CD4-positive, alpha-beta memory T cell (primary cell): ENCODE measurements at regions not wholly inside any gene's neighbourhood (a gene's known extent, or its start where the extent isn't known, plus 50 kb on each side); places are given as distances from the start of the nearest gene placed in this dataset.

Source experiments
- CTCF ChIA-PET: fragments of 350-600 bp; sonication (Branson Sonifier 250); formaldehyde crosslinking; loops from one replicate; lab custom pipeline; 2021; ENCODE audit warnings: inconsistent platforms; ENCODE audit not compliant: partially characterized antibody; lab: Charles Lee
- POLR2A ChIA-PET: fragments of 350-600 bp; sonication (Branson Sonifier 250); formaldehyde crosslinking; loops from one replicate; lab custom pipeline; 2021; ENCODE audit not compliant: partially characterized antibody; lab: Charles Lee
- DNase-seq, 5 donors: peaks; one replicate each; pipeline versions ENCODE4 v3.0.0 to v3.0.0-alpha.2; 2020 to 2022; ENCODE audit warnings: mixed read lengths in 1 of 5
- H3K27ac ChIP-seq: one replicate; pipeline ENCODE4 v1.7.0; 2013; ENCODE audit warnings: low read depth, low read length
- H3K27me3 ChIP-seq: 2 replicates; pipeline ENCODE4 v1.7.0; 2013; ENCODE audit warnings: mild to moderate bottlenecking, low read length, moderate library complexity; ENCODE audit not compliant: insufficient read depth
- H3K36me3 ChIP-seq: 2 replicates; pipeline ENCODE4 v1.7.0; 2013; ENCODE audit warnings: mild to moderate bottlenecking, low read length, moderate library complexity; ENCODE audit not compliant: insufficient read depth
- H3K4me1 ChIP-seq: 2 replicates; pipeline ENCODE4 v1.7.0; 2013; ENCODE audit warnings: mild to moderate bottlenecking, low read length, moderate library complexity; ENCODE audit not compliant: insufficient read depth
- H3K4me3 ChIP-seq, 2 donors: one replicate each; pipeline ENCODE4 v1.7.0; 2013; ENCODE audit warnings: low read length in 2 of 2, mild to moderate bottlenecking in 1 of 2
- H3K9me3 ChIP-seq, 2 donors: one replicate each; pipeline ENCODE4 v1.7.0; 2013; ENCODE audit warnings: low read length in 2 of 2, control low read depth in 1 of 2; ENCODE audit not compliant: control insufficient read depth in 1 of 2
- H3K27ac Mint-ChIP-seq, 7 donors: one replicate each; pipeline ENCODE4 v1.8.0; 2020 to 2021; ENCODE audit warnings: mixed read lengths in 7 of 7, mild to moderate bottlenecking in 6 of 7, inconsistent platforms in 3 of 7, moderate library complexity in 3 of 7
- H3K27me3 Mint-ChIP-seq, 2 donors: one replicate each; pipeline ENCODE4 v1.8.0; 2020 to 2021; ENCODE audit warnings: mixed read lengths in 2 of 2
- H3K36me3 Mint-ChIP-seq, 2 donors: one replicate each; pipeline ENCODE4 v1.8.0; 2020 to 2021; ENCODE audit warnings: mixed read lengths in 2 of 2, inconsistent platforms in 1 of 2, mild to moderate bottlenecking in 1 of 2
- H3K4me1 Mint-ChIP-seq, 4 donors: one replicate each; pipeline ENCODE4 v1.8.0; 2020 to 2021; ENCODE audit warnings: mixed read lengths in 4 of 4, mild to moderate bottlenecking in 1 of 4
- H3K4me3 Mint-ChIP-seq, 8 donors: one replicate each; pipeline ENCODE4 v1.8.0; 2020 to 2021; ENCODE audit warnings: mixed read lengths in 8 of 8, mild to moderate bottlenecking in 7 of 8, moderate library complexity in 6 of 8, inconsistent platforms in 3 of 8
- H3K9me3 Mint-ChIP-seq, 8 donors: one replicate each; pipeline ENCODE4 v1.8.0; 2020 to 2021; ENCODE audit warnings: mixed read lengths in 8 of 8, mild to moderate bottlenecking in 5 of 8, inconsistent platforms in 3 of 8, moderate library complexity in 1 of 8
- intact Hi-C: fragments of 100-400 bp; cut with micrococcal nuclease; formaldehyde crosslinking; loops from one replicate; pipeline ENCODE4 v1.15.1; 2023

- intact Hi-C loops: no loop called here
- CTCF ChIA-PET: no interaction called here
Measured at GRCh38 chr10:105538874-105539273, 897.8 kb downstream of the SORCS3 start.

GRCh38 chr10:105535478-105535877 is 894.4 kb downstream of the SORCS3 start:
- Histone ChIP-seq H3K36me3 (no peaks in the 10 kb centered on the region), H3K4me1 (no peaks in the 10 kb centered on the region), H3K9me3 (no peaks in the 10 kb centered on the region), H3K4me3 (no peak overlapping the region), H3K27me3 (no peaks in the 10 kb centered on the region), H3K27ac (no peak overlapping the region)
- intact Hi-C loops: no loop called here
- ChIA-PET CTCF (no interaction called here), POLR2A (no interaction called here)
- H3K4me3 Mint-ChIP-seq: no peak overlapping the region
- peaks cover 1 to 27% (median 9%) of the 10 kb centered on the region in 8 donors for H3K9me3 Mint-ChIP-seq
- no peaks in the 10 kb centered on the region for H3K27me3 Mint-ChIP-seq
- DNase-seq: no peak
- H3K27ac Mint-ChIP-seq: no peak overlapping the region
- no peaks in the 10 kb centered on the region for H3K36me3 Mint-ChIP-seq
- H3K4me1 Mint-ChIP-seq: no peaks in the 10 kb centered on the region

More at GRCh38 chr10:105538874-105539273, 897.8 kb downstream of the SORCS3 start:
- Histone ChIP-seq H3K4me1 (no peaks in the 10 kb centered on the region), H3K27ac (no peak overlapping the region), H3K4me3 (no peak overlapping the region), H3K36me3 (no peaks in the 10 kb centered on the region), H3K27me3 (no peaks in the 10 kb centered on the region), H3K9me3 (no peaks in the 10 kb centered on the region)
- Mint-ChIP-seq H3K4me1 (no peaks in the 10 kb centered on the region), H3K27me3 (no peaks in the 10 kb centered on the region), H3K36me3 (no peaks in the 10 kb centered on the region), H3K4me3 (no peak overlapping the region), H3K9me3 (peaks cover 0 to 18% (median 6%) of the 10 kb centered on the region in 8 donors), H3K27ac (no peak overlapping the region)
- no peak for DNase-seq
- POLR2A ChIA-PET: no interaction called here

DNA sequence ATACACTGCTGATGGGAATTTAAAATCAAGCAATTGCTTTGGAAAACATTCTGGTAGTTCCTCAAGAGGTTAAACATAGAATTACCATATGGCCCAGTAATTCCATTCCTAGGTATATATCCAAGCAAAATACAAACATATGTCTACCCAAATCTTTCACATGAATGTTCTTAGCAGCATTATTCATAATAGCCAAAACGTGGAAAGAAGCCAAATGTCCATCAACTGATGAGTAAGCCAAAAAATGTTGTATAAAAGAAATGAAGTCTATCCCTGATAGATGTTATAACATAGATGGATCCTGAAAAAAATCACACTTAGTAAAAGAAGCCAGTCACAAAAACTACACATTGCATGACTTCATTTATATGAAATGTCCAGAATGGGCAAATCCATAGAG is 893.0 kb downstream of the SORCS3 start:
- ChIA-PET POLR2A (no interaction called here), CTCF (no interaction called here)
- Histone ChIP-seq H3K9me3 (no peaks in the 10 kb centered on the region), H3K4me1 (no peaks in the 10 kb centered on the region), H3K27ac (no peak overlapping the region), H3K4me3 (no peak overlapping the region), H3K27me3 (no peaks in the 10 kb centered on the region), H3K36me3 (no peaks in the 10 kb centered on the region)
- no peaks in the 10 kb centered on the region for H3K4me1 Mint-ChIP-seq
- H3K36me3 Mint-ChIP-seq: no peaks in the 10 kb centered on the region
- H3K9me3 Mint-ChIP-seq: peaks cover 1 to 31% (median 9%) of the 10 kb centered on the region in 8 donors
- no peak overlapping the region for H3K4me3 Mint-ChIP-seq
- peak overlapping the region in 1 of 7 donors; percentile 50 for H3K27ac Mint-ChIP-seq
- H3K27me3 Mint-ChIP-seq: no peaks in the 10 kb centered on the region
- intact Hi-C loops: no loop called here
- DNase-seq: no peak

- intact Hi-C loops: no loop called here
- Histone ChIP-seq H3K36me3 (no peaks in the 10 kb centered on the region), H3K27ac (no peak overlapping the region), H3K4me1 (no peaks in the 10 kb centered on the region), H3K4me3 (no peak overlapping the region), H3K27me3 (no peaks in the 10 kb centered on the region), H3K9me3 (no peaks in the 10 kb centered on the region)
- no peaks in the 10 kb centered on the region for H3K4me1 Mint-ChIP-seq
- H3K4me3 Mint-ChIP-seq: no peak overlapping the region
- no peak overlapping the region for H3K27ac Mint-ChIP-seq
- H3K9me3 Mint-ChIP-seq: peaks cover 0 to 8% (median 3%) of the 10 kb centered on the region in 8 donors
- no peak for DNase-seq
- H3K36me3 Mint-ChIP-seq: no peaks in the 10 kb centered on the region
- POLR2A ChIA-PET: no interaction called here
- H3K27me3 Mint-ChIP-seq: no peaks in the 10 kb centered on the region
- CTCF ChIA-PET: no interaction called here
Measured at GRCh38 chr10:105516511-105516910, 875.4 kb downstream of the SORCS3 start.

DNA sequence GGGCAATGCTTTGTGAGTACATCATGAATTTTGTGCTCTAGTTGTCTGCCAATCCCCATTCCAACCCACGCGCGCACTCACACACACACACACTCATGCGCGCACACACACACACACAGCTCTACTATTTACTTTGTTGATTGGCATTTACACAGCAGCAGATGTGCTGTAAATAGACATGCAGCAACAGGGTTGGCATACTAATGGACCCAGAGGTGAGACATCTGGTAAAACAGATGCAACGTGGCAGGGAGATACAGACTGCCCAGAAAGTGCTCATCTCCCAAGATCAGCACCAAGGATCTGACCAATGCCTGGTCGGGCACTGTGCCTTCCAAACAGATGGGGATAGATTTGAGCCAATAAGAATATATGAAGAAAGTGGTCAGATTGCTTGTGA is 873.0 kb downstream of the SORCS3 start:
- intact Hi-C loops: no loop called here
- H3K27ac Mint-ChIP-seq: no peak overlapping the region
- CTCF ChIA-PET: no interaction called here

DNA sequence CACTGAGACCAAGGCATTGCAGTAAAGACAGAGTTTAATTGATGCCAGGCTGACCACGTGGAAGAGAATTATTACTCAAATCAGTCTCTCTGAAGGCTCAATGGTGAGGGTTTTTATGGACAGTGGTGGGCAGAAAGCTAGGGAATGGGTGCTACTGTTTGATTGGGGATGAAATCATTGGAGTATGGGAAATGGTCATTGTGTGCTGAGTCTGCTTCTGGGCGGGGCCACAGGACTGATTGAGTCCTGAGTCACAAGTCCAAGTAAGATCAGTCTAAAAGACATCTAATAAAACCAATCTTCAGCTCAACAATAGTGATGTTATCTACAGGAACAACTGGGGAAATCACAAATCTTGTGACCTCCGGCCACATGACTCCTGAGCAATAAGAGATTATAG is 868.4 kb downstream of the SORCS3 start:
- Histone ChIP-seq H3K4me1 (no peaks in the 10 kb centered on the region), H3K9me3 (no peaks in the 10 kb centered on the region), H3K4me3 (no peak overlapping the region), H3K27me3 (no peaks in the 10 kb centered on the region), H3K27ac (no peak overlapping the region), H3K36me3 (no peaks in the 10 kb centered on the region)
- Mint-ChIP-seq H3K27ac (no peak overlapping the region), H3K4me3 (no peak overlapping the region), H3K4me1 (no peaks in the 10 kb centered on the region), H3K36me3 (no peaks in the 10 kb centered on the region), H3K9me3 (peaks cover 0 to 11% (median 3%) of the 10 kb centered on the region in 8 donors), H3K27me3 (no peaks in the 10 kb centered on the region)
- DNase-seq: no peak
- POLR2A ChIA-PET: no interaction called here
- intact Hi-C loops: no loop called here
- CTCF ChIA-PET: no interaction called here

More for the DNA sequence above, 873.0 kb downstream of the SORCS3 start:
- no peaks in the 10 kb centered on the region for H3K9me3 ChIP-seq
- H3K4me3 Mint-ChIP-seq: no peak overlapping the region
- H3K9me3 Mint-ChIP-seq: peaks cover 0 to 9% (median 3%) of the 10 kb centered on the region in 8 donors
- H3K36me3 Mint-ChIP-seq: no peaks in the 10 kb centered on the region
- no peaks in the 10 kb centered on the region for H3K4me1 ChIP-seq
- no peak overlapping the region for H3K4me3 ChIP-seq
- POLR2A ChIA-PET: no interaction called here
- no peaks in the 10 kb centered on the region for H3K27me3 ChIP-seq
- H3K4me1 Mint-ChIP-seq: no peaks in the 10 kb centered on the region
- H3K27ac ChIP-seq: no peak overlapping the region
- H3K27me3 Mint-ChIP-seq: no peaks in the 10 kb centered on the region
- no peak for DNase-seq
- no peaks in the 10 kb centered on the region for H3K36me3 ChIP-seq

DNA sequence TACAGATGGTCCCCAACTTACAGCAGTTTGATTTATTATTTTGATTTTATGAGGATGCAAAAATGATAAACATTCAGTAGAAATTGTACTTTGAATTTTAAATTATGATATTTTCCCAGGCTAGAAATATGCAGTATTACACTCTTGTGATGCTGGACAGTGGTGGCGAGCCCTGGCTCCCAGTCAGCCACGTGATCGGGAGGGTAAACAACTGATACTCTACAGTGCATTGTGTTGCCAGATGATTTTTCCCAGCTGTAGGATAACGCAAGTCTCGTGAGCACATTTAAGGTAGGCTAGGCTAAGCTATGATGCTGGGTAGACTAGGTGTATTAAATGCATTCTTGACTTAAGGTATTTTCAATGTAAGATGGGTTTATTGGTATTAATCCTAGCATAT is 865.2 kb downstream of the SORCS3 start:
- Mint-ChIP-seq H3K4me3 (no peak overlapping the region), H3K4me1 (no peaks in the 10 kb centered on the region), H3K36me3 (no peaks in the 10 kb centered on the region), H3K27ac (no peak overlapping the region), H3K27me3 (no peaks in the 10 kb centered on the region), H3K9me3 (peaks cover 0 to 10% (median 1%) of the 10 kb centered on the region in 8 donors)
- no peak for DNase-seq
- intact Hi-C loops: no loop called here
- Histone ChIP-seq H3K27me3 (no peaks in the 10 kb centered on the region), H3K4me3 (no peak overlapping the region), H3K9me3 (no peaks in the 10 kb centered on the region), H3K36me3 (no peaks in the 10 kb centered on the region), H3K27ac (no peak overlapping the region), H3K4me1 (no peaks in the 10 kb centered on the region)
- CTCF ChIA-PET: no interaction called here
- POLR2A ChIA-PET: no interaction called here

DNA sequence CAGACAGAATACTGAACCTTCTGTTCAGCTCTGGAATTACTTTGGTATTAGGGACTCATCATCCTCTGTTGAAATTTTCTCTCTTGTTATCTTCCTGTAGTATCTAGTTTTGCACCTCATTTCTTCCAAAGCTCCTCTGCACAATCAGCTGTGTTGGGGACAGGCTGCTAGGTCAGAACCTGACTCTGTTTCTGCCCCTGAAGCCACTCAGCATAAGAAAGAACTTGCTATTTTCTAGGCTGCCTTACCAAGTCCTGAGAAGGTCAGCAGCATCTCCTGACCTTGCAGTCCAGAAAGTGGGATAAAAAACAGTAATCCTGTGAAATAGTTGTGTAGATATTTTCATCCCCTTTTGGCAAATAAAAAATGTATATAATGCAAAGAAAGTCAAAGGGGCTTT is 862.6 kb downstream of the SORCS3 start:
- H3K9me3 ChIP-seq: no peaks in the 10 kb centered on the region
- CTCF ChIA-PET: no interaction called here
- intact Hi-C loops: no loop called here

More for the DNA sequence above, 862.6 kb downstream of the SORCS3 start:
- no peaks in the 10 kb centered on the region for H3K27me3 ChIP-seq
- H3K4me3 Mint-ChIP-seq: no peak overlapping the region
- H3K4me1 ChIP-seq: no peaks in the 10 kb centered on the region
- peaks cover 0 to 9% (median 3%) of the 10 kb centered on the region in 8 donors for H3K9me3 Mint-ChIP-seq
- POLR2A ChIA-PET: no interaction called here
- no peak for DNase-seq
- no peaks in the 10 kb centered on the region for H3K4me1 Mint-ChIP-seq
- no peaks in the 10 kb centered on the region for H3K36me3 ChIP-seq
- no peak overlapping the region for H3K27ac Mint-ChIP-seq
- H3K4me3 ChIP-seq: no peak overlapping the region
- no peaks in the 10 kb centered on the region for H3K36me3 Mint-ChIP-seq
- no peaks in the 10 kb centered on the region for H3K27me3 Mint-ChIP-seq
- H3K27ac ChIP-seq: no peak overlapping the region
